RWPE2 (cell line): ENCODE measurements at regions not wholly inside any gene's neighbourhood (a gene's known extent, or its start where the extent isn't known, plus 50 kb on each side); places are given as distances from the start of the nearest gene placed in this dataset.
"Not testable (repeated sequence)": the region's sequence is repeated elsewhere in the genome, so short reads cannot be mapped to it uniquely, and the experiment has no call there.

Experiments
- ATAC-seq: fragments of 200-7000 bp; cut with Tn5 transposase; 3 replicates; pipeline ENCODE4 v1.9.1; 2021; ENCODE audit warnings: low read depth
- DNase-seq: peaks from one replicate; pipeline ENCODE4 v3.0.0-alpha.2; 2020; ENCODE audit warnings: low spot score
- H3K27ac ChIP-seq: fragments of 450-650 bp; 2 replicates; pipeline ENCODE4 v1.5.1; 2017; ENCODE audit warnings: mild to moderate bottlenecking; ENCODE audit not compliant: poor library complexity, severe bottlenecking
- H3K27me3 ChIP-seq: fragments of 250-450 bp; sonication (Bioruptor Pico); 2 replicates; pipeline ENCODE4 v1.5.1; 2021; ENCODE audit warnings: mild to moderate bottlenecking, moderate library complexity; ENCODE audit not compliant: insufficient read depth, poor library complexity, severe bottlenecking
- H3K36me3 ChIP-seq: fragments of 250-450 bp; sonication (Bioruptor Pico); 2 replicates; pipeline ENCODE4 v1.5.1; 2020; ENCODE audit warnings: low read depth, mild to moderate bottlenecking, moderate library complexity
- H3K4me1 ChIP-seq: fragments of 250-450 bp; sonication (Bioruptor Pico); 2 replicates; pipeline ENCODE4 v1.5.1; 2021; ENCODE audit warnings: mild to moderate bottlenecking, moderate library complexity; ENCODE audit not compliant: insufficient read depth, poor library complexity, severe bottlenecking
- H3K4me3 ChIP-seq: fragments of 250-450 bp; sonication (Bioruptor Pico); 2 replicates; pipeline ENCODE4 v1.5.1; 2021; ENCODE audit warnings: mild to moderate bottlenecking, moderate library complexity; ENCODE audit not compliant: severe bottlenecking
- H3K9me3 ChIP-seq: fragments of 250-450 bp; sonication (Bioruptor Pico); 2 replicates; pipeline ENCODE4 v1.5.1; 2021; ENCODE audit warnings: mild to moderate bottlenecking, moderate library complexity; ENCODE audit not compliant: severe bottlenecking
- TF ChIP-seq, protein P1 (sequence below): fragments of 450-650 bp; IDR thresholded peaks from one replicate; pipeline ENCODE4 v1.5.1; 2017; ENCODE audit warnings: mild to moderate bottlenecking, moderate library complexity; ENCODE audit not compliant: poor library complexity, severe bottlenecking

DNA sequence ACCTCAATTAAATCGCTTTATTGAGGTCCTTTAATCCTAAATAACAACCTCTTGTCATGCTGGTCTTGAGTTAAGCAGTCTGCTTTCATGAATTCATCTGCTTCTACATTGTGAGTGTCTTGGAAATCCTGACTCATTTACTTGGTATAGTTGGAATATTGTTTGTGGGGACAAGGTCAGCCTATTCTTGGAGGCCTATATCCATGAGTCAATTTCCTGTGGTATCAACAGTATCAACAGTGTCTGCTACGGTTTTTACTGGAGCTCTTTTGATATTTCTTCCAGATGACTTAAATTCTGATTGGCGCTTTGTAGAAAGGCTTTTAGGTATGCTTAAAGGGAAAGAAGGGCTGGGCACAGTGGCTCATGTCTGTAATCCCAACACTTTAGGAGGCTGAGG, 71.2 kb upstream of the PARP8 start:
- Histone ChIP-seq H3K4me3 (no peak overlapping the region), H3K36me3 (no peaks in the 10 kb centered on the region), H3K4me1 (peaks cover 18% of the 10 kb centered on the region), H3K27me3 (no peaks in the 10 kb centered on the region), H3K9me3 (no peaks in the 10 kb centered on the region), H3K27ac (peak overlapping the region; percentile 50)
- DNase-seq (no peak), ATAC-seq (peak; percentile 88)
- TF ChIP-seq, protein P1, sequence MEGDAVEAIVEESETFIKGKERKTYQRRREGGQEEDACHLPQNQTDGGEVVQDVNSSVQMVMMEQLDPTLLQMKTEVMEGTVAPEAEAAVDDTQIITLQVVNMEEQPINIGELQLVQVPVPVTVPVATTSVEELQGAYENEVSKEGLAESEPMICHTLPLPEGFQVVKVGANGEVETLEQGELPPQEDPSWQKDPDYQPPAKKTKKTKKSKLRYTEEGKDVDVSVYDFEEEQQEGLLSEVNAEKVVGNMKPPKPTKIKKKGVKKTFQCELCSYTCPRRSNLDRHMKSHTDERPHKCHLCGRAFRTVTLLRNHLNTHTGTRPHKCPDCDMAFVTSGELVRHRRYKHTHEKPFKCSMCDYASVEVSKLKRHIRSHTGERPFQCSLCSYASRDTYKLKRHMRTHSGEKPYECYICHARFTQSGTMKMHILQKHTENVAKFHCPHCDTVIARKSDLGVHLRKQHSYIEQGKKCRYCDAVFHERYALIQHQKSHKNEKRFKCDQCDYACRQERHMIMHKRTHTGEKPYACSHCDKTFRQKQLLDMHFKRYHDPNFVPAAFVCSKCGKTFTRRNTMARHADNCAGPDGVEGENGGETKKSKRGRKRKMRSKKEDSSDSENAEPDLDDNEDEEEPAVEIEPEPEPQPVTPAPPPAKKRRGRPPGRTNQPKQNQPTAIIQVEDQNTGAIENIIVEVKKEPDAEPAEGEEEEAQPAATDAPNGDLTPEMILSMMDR, result no peak

DNA sequence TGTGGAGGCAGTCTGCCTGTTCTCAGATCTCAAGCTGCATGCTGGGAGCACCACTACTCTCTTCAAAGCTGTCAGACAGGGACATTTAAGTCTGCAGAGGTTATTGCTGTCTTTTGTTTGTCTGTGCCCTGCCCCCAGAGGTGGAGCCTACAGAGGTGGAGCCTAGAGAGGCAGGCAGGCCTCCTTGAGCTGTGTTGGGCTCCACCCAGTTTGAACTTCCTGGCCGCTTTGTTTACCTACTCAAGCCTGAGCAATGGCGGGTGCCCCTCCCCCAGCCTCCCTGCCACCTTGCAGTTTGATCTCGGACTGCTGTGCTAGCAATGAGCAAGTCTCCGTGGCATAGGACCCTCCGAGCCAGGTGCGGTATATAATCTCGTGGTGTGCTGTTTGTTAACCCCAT, 64.9 kb upstream of the PARP8 start:
- H3K9me3 ChIP-seq, H3K4me3 ChIP-seq, H3K36me3 ChIP-seq, DNase-seq, ATAC-seq, H3K27ac ChIP-seq, H3K27me3 ChIP-seq, H3K4me1 ChIP-seq: not testable (repeated sequence)

DNA sequence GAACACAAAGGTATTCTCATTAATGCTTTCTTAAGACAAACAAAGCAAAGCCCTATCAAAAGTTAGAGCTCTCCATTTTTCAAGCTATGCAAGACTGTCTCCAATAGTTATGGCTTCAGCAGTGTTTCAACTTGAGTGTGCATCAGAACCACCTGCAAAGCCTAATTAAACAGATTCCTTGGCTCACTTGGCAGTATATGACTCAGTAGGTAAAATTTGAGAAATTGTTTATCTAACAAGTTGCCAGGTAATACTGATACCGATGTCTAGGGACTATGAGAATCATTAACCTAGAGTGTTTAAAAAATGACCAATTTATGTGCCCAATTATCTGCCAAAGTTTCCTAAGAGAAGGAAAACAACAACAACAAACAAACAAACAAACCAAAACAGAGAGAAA, 60.3 kb upstream of the PARP8 start:
- H3K4me3 ChIP-seq, result no peak overlapping the region
- no peaks in the 10 kb centered on the region for H3K9me3 ChIP-seq
- H3K36me3 ChIP-seq, result no peaks in the 10 kb centered on the region
- TF ChIP-seq, protein P1, result no peak
- no peak overlapping the region for H3K27ac ChIP-seq
- H3K4me1 ChIP-seq, result no peaks in the 10 kb centered on the region
- ATAC-seq, result no peak
- no peaks in the 10 kb centered on the region for H3K27me3 ChIP-seq
- DNase-seq, result no peak

DNA sequence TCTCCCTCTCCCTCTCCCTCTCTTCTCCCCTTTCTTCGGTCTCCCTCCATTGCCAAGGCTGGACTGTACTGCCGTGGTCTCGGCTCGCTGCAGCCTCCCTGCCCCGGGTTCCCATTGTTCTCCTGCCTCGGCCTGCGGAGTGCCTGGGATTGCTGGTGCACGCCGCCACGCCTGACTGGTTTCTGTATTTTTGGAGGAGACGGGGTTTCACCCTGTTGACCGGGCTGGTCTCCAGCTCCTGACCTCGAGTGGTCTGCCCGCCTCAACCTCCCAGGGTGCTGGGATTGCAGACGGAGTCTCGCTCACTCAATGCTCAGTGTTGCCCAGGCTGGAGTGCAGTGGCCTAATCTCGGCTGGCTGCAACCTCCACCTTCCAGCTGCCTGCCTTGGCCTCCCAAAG, 59.0 kb upstream of the PARP8 start:
- H3K9me3 ChIP-seq, H3K27me3 ChIP-seq, H3K4me1 ChIP-seq, H3K4me3 ChIP-seq, H3K27ac ChIP-seq, DNase-seq, H3K36me3 ChIP-seq, ATAC-seq: not testable (repeated sequence)

DNA sequence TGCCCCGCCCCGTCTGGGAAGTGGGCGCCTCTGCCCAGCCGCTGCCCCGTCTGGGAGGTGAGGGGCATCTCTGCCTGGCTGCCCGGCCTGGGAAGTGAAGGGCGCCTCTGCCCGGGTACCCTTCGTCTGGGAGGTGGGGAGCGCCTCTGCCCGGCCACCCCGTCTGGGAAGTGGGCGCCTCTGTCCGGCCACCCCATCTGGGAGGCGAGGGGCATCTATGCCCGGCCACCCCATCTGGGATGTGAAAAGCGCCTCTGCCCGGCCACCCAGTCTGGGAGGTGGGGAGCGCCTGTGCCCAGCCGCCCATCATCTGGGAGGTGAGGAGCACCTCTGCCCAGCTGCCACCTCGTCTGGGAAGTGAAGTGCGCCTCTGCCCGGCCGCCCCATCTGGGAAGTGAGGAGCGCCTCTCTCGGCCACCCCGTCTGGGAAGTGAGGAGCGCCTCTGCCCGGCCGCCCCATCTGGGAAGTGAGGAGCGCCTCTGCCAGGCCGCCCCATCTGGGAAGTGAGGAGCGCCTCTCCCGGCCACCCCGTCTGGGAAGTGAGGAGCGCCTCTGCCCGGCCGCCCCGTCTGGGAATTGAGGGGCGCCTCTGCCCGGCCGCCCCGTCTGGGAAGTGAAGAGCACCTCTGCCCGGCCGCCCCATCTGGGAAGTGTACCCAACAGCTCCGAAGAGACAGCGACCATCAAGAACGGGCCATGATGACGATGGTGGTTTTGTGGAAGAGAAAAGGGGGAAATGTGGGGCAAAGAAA, 58.3 kb upstream of the PARP8 start:
- not testable (repeated sequence) for ATAC-seq, H3K36me3 ChIP-seq, DNase-seq, H3K4me1 ChIP-seq, H3K27me3 ChIP-seq, H3K27ac ChIP-seq, H3K9me3 ChIP-seq, H3K4me3 ChIP-seq

DNA sequence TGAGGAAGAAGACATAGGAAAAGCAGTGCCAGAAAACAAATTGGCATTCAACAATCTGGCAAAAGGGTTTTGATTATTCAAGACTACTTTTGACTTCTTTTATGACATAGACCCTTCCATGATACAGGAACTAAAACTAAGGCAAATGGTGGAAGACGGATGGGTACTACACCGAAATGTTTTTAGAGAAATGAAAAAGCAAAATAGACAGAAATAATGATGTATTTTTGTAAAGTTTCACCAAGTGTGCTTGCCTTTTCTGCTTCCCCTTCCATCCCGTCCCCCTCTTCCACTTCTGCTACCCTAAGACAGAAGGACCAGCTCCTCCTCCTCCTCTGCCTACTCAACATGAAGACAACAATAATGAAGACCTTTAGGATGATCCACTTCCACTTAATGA, 53.4 kb upstream of the PARP8 start:
- not testable (repeated sequence) for H3K4me1 ChIP-seq, H3K36me3 ChIP-seq, H3K9me3 ChIP-seq, H3K27ac ChIP-seq, DNase-seq, H3K27me3 ChIP-seq, H3K4me3 ChIP-seq, ATAC-seq
